ENCODE measurements at regions not wholly inside any gene's neighbourhood (a gene's known extent, or its start where the extent isn't known, plus 50 kb on each side); places are given as distances from the start of the nearest gene placed in this dataset.

DNA sequence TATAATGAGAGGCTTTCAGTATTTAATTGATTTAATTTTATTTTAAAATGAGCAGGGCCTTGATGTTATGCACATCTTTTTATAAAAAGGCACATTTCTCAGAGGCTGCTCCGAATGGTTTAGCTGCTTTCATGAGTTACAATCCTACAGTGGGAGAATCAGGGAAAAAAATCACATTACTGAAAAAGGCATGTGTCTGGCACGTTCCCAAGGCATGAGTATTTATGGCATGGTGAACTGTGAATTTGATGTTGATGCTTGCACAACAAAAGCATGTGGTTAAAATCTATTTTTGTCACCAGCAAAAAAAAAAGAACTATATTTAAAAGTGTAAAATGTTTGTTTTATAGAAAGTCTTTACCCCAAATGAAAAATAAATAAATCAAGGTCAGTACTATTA, 485.2 kb upstream of the ROBO2 start:
- TF ChIP-seq CTCF (IDR thresholded peaks at IDR 0.05; ENCODE audit: borderline replicate concordance, extremely low read depth, low read length, poor library complexity, severe bottlenecking) (no peak), EZH2 (IDR thresholded peaks at IDR 0.05; ENCODE audit: borderline replicate concordance, low read depth, low read length, severe bottlenecking) (no peak)

All from DND-41 (cell line).